ENCODE measurements at regions not wholly inside any gene's neighbourhood (a gene's known extent, or its start where the extent isn't known, plus 50 kb on each side); places are given as distances from the start of the nearest gene placed in this dataset.

- TF ChIP-seq, protein P1, sequence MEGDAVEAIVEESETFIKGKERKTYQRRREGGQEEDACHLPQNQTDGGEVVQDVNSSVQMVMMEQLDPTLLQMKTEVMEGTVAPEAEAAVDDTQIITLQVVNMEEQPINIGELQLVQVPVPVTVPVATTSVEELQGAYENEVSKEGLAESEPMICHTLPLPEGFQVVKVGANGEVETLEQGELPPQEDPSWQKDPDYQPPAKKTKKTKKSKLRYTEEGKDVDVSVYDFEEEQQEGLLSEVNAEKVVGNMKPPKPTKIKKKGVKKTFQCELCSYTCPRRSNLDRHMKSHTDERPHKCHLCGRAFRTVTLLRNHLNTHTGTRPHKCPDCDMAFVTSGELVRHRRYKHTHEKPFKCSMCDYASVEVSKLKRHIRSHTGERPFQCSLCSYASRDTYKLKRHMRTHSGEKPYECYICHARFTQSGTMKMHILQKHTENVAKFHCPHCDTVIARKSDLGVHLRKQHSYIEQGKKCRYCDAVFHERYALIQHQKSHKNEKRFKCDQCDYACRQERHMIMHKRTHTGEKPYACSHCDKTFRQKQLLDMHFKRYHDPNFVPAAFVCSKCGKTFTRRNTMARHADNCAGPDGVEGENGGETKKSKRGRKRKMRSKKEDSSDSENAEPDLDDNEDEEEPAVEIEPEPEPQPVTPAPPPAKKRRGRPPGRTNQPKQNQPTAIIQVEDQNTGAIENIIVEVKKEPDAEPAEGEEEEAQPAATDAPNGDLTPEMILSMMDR (IDR thresholded peaks at IDR 0.05; ENCODE audit: insufficient read depth in 1 of 2, low read depth in 1 of 2, low read length in 1 of 2, severe bottlenecking in 1 of 2, unreplicated experiment in 1 of 2) = no peak
- CTCF ChIA-PET = no interaction called here
- POLR2A ChIA-PET = no interaction called here
- no peaks in the 10 kb centered on the region for H3K36me3 Mint-ChIP-seq (ENCODE audit: insufficient read depth, unreplicated experiment)
- intact Hi-C loops (cut with micrococcal nuclease; ENCODE audit: unreplicated experiment) = no loop called here
- no peak for DNase-seq
- BruUV-seq (replicated peaks) = no TSS peak
- H3K9me3 Mint-ChIP-seq (ENCODE audit: unreplicated experiment) = no peaks in the 10 kb centered on the region
- H3K4me1 Mint-ChIP-seq (ENCODE audit: low read depth, unreplicated experiment) = no peaks in the 10 kb centered on the region
- Histone ChIP-seq H3K4me3 (ENCODE audit: low read depth, low read length) (no peak overlapping the region), H3K27me3 (replicated peaks; ENCODE audit: control insufficient read depth, insufficient read depth, low read length) (no peaks in the 10 kb centered on the region), H3K4me1 (no peaks in the 10 kb centered on the region), H3K36me3 (ENCODE audit: control insufficient read depth, insufficient read depth, low read length) (no peaks in the 10 kb centered on the region), H3K9me3 (no peaks in the 10 kb centered on the region)
- H3K27ac Mint-ChIP-seq (ENCODE audit: unreplicated experiment) = no peak overlapping the region
- H3K4me3 Mint-ChIP-seq (ENCODE audit: unreplicated experiment) = no peak overlapping the region
- peaks cover 20% of the 10 kb centered on the region for H3K27me3 Mint-ChIP-seq (ENCODE audit: insufficient read depth, unreplicated experiment)
Observed at GRCh38 chr2:177077778-177078177, 134.8 kb upstream of the HNRNPA3 start.

DNA sequence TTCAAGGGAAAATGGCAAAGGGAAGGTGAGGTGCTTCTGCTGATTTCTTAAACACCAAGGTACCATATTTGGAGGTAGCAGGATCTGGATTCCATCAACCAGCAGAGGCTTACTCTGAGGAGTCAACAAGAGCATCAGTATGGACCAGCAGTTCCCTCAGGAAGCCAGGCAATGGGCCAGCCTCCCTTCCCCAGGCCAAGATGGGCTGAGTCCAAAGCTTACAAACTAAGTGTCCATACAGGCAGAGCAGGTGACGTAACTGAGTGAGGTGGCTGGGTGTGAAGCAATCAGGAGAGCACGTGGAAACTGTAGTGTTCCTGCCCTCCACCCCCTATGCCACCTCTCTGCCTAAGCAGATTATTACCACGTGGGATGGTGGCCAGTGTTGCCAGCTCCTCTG, 134.2 kb upstream of the HNRNPA3 start:
- Histone ChIP-seq H3K4me3 (ENCODE audit: low read depth, low read length) (no peak overlapping the region), H3K36me3 (ENCODE audit: control insufficient read depth, insufficient read depth, low read length) (no peaks in the 10 kb centered on the region), H3K4me1 (no peaks in the 10 kb centered on the region), H3K9me3 (no peaks in the 10 kb centered on the region), H3K27me3 (replicated peaks; ENCODE audit: control insufficient read depth, insufficient read depth, low read length) (no peaks in the 10 kb centered on the region)
- TF ChIP-seq, protein P1 (IDR thresholded peaks at IDR 0.05; ENCODE audit: insufficient read depth in 1 of 2, low read depth in 1 of 2, low read length in 1 of 2, severe bottlenecking in 1 of 2, unreplicated experiment in 1 of 2) = no peak
- Mint-ChIP-seq H3K27me3 (ENCODE audit: insufficient read depth, unreplicated experiment) (peaks cover 14% of the 10 kb centered on the region), H3K27ac (ENCODE audit: unreplicated experiment) (no peak overlapping the region), H3K4me1 (ENCODE audit: low read depth, unreplicated experiment) (no peaks in the 10 kb centered on the region), H3K9me3 (ENCODE audit: unreplicated experiment) (no peaks in the 10 kb centered on the region), H3K36me3 (ENCODE audit: insufficient read depth, unreplicated experiment) (no peaks in the 10 kb centered on the region), H3K4me3 (ENCODE audit: unreplicated experiment) (no peak overlapping the region)
- intact Hi-C loops (cut with micrococcal nuclease; ENCODE audit: unreplicated experiment) = no loop called here
- BruUV-seq (replicated peaks) = no TSS peak
- POLR2A ChIA-PET = no interaction called here
- no peak for DNase-seq
- CTCF ChIA-PET = no interaction called here

GRCh38 chr2:177078855-177079254, 133.7 kb upstream of the HNRNPA3 start:
- Histone ChIP-seq H3K27me3 (replicated peaks; ENCODE audit: control insufficient read depth, insufficient read depth, low read length) (no peaks in the 10 kb centered on the region), H3K4me1 (no peaks in the 10 kb centered on the region), H3K36me3 (ENCODE audit: control insufficient read depth, insufficient read depth, low read length) (no peaks in the 10 kb centered on the region), H3K4me3 (ENCODE audit: low read depth, low read length) (no peak overlapping the region), H3K9me3 (no peaks in the 10 kb centered on the region)
- no peak for DNase-seq
- intact Hi-C loops (cut with micrococcal nuclease; ENCODE audit: unreplicated experiment) = no loop called here
- no peaks in the 10 kb centered on the region for H3K4me1 Mint-ChIP-seq (ENCODE audit: low read depth, unreplicated experiment)
- H3K27me3 Mint-ChIP-seq (ENCODE audit: insufficient read depth, unreplicated experiment) = peaks cover 14% of the 10 kb centered on the region
- ChIA-PET POLR2A (no interaction called here), CTCF (no interaction called here)
- BruUV-seq (replicated peaks) = no TSS peak
- H3K36me3 Mint-ChIP-seq (ENCODE audit: insufficient read depth, unreplicated experiment) = no peaks in the 10 kb centered on the region
- no peaks in the 10 kb centered on the region for H3K9me3 Mint-ChIP-seq (ENCODE audit: unreplicated experiment)
- TF ChIP-seq, protein P1 (IDR thresholded peaks at IDR 0.05; ENCODE audit: insufficient read depth in 1 of 2, low read depth in 1 of 2, low read length in 1 of 2, severe bottlenecking in 1 of 2, unreplicated experiment in 1 of 2) = no peak
- no peak overlapping the region for H3K4me3 Mint-ChIP-seq (ENCODE audit: unreplicated experiment)
- no peak overlapping the region for H3K27ac Mint-ChIP-seq (ENCODE audit: unreplicated experiment)

Data from Caco-2 (cell line).